Erythroblast (primary cell): ENCODE measurements at regions not wholly inside any gene's neighbourhood (a gene's known extent, or its start where the extent isn't known, plus 50 kb on each side); places are given as distances from the start of the nearest gene placed in this dataset.

Source experiments
- GATA1 ChIP-seq: IDR thresholded peaks from 2 replicates; pipeline ENCODE4 v1.6.1; 2011; ENCODE audit warnings: low read depth, mild to moderate bottlenecking, control low read depth, low read length, moderate library complexity
- POLR2A ChIP-seq: IDR thresholded peaks from 2 replicates; pipeline ENCODE4 v1.6.1; 2011; ENCODE audit warnings: mild to moderate bottlenecking, low read length

DNA sequence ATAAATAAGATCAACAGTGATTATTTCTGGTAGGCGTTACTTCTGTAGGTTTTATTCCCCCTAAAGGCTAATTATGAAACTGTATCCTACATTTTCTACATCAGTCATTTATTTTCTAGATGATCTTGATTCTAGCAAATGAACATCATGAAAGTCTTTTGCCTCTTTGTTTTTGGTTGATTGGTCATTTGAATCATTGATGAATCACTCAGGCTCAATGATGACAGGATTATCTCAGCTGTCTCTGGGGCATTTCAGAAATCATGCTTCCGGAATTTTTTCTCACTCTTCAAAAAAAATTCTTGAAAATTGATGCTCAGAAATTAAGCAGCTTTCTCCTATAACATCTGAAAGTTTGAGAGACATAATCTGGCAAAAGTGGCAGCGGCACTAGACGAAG lies 298.9 kb upstream of the TCF4 start:
- TF ChIP-seq POLR2A (no peak), GATA1 (no peak)
